GM18519 (cell line): ENCODE measurements at regions not wholly inside any gene's neighbourhood (a gene's known extent, or its start where the extent isn't known, plus 50 kb on each side); places are given as distances from the start of the nearest gene placed in this dataset.

Source experiments
- ATAC-seq: cut with Tn5 transposase; IDR thresholded peaks from one replicate; pipeline ENCODE4 v1.9.1; 2021; ENCODE audit warnings: mild to moderate bottlenecking, moderate library complexity; ENCODE audit not compliant: unreplicated experiment, low FRiP score

- ATAC-seq: no peak
These were observed 349.3 kb upstream of the CDH2 start for GRCh38 chr18:28526196-28526595.

- ATAC-seq: no peak
These were observed 347.0 kb upstream of the CDH2 start for GRCh38 chr18:28523758-28524475.

GRCh38 chr18:28522236-28522635, 345.3 kb upstream of the CDH2 start:
- ATAC-seq: no peak

GRCh38 chr18:28519997-28520396, 343.1 kb upstream of the CDH2 start:
- no peak for ATAC-seq

- no peak for ATAC-seq
These were observed 337.8 kb upstream of the CDH2 start for GRCh38 chr18:28514699-28515098.

- peak; percentile 62 for ATAC-seq
These were observed 335.4 kb upstream of the CDH2 start for GRCh38 chr18:28512357-28512756.

- ATAC-seq: no peak
These were observed 334.5 kb upstream of the CDH2 start for GRCh38 chr18:28511413-28511821.

GRCh38 chr18:28510210-28510609, 333.3 kb upstream of the CDH2 start:
- no peak for ATAC-seq

- no peak for ATAC-seq
These were observed 327.1 kb upstream of the CDH2 start for GRCh38 chr18:28504066-28504465.

GRCh38 chr18:28494151-28494550, 317.2 kb upstream of the CDH2 start:
- no peak for ATAC-seq

GRCh38 chr18:28485918-28486317, 309.0 kb upstream of the CDH2 start:
- peak; percentile 74 for ATAC-seq

GRCh38 chr18:28485210-28485801, 308.4 kb upstream of the CDH2 start:
- ATAC-seq: no peak

- ATAC-seq: no peak
These were observed 301.6 kb upstream of the CDH2 start for GRCh38 chr18:28478531-28478930.

- ATAC-seq: no peak
These were observed 299.4 kb upstream of the CDH2 start for GRCh38 chr18:28476302-28476701.

GRCh38 chr18:28469946-28470345, 293.0 kb upstream of the CDH2 start:
- ATAC-seq: no peak

GRCh38 chr18:28468901-28469300, 292.0 kb upstream of the CDH2 start:
- ATAC-seq: no peak

GRCh38 chr18:28466204-28466603, 289.3 kb upstream of the CDH2 start:
- ATAC-seq: no peak

- no peak for ATAC-seq
These were observed 282.7 kb upstream of the CDH2 start for GRCh38 chr18:28459587-28459986.

- ATAC-seq: no peak
These were observed 281.8 kb upstream of the CDH2 start for GRCh38 chr18:28458751-28459150.

GRCh38 chr18:28457784-28458183, 280.9 kb upstream of the CDH2 start:
- ATAC-seq: no peak

GRCh38 chr18:28455971-28456370, 279.0 kb upstream of the CDH2 start:
- no peak for ATAC-seq

- no peak for ATAC-seq
These were observed 262.9 kb upstream of the CDH2 start for GRCh38 chr18:28439870-28440269.
